Skeletal muscle satellite cell (primary cell): ENCODE measurements at regions not wholly inside any gene's neighbourhood (a gene's known extent, or its start where the extent isn't known, plus 50 kb on each side); places are given as distances from the start of the nearest gene placed in this dataset.

ENCODE experiments used
- H3K27me3 ChIP-seq: 2 replicates; pipeline ENCODE4 v1.7.0; 2013; ENCODE audit warnings: low read length; ENCODE audit not compliant: control insufficient read depth, insufficient read depth
- H3K36me3 ChIP-seq: 2 replicates; pipeline ENCODE4 v1.7.0; 2013; ENCODE audit warnings: mild to moderate bottlenecking, control low read depth, low read length; ENCODE audit not compliant: insufficient read depth
- H3K4me1 ChIP-seq: 2 replicates; pipeline ENCODE4 v1.7.0; 2013; ENCODE audit warnings: low read length; ENCODE audit not compliant: control insufficient read depth, insufficient read depth
- H3K4me2 ChIP-seq: 2 replicates; pipeline ENCODE4 v1.7.0; 2013; ENCODE audit warnings: mild to moderate bottlenecking, low read length
- H3K4me3 ChIP-seq: 2 replicates; pipeline ENCODE4 v1.7.0; 2013; ENCODE audit warnings: low read length
- H3K9ac ChIP-seq: 2 replicates; pipeline ENCODE4 v1.7.0; 2013; ENCODE audit warnings: mild to moderate bottlenecking, low read depth, low read length, moderate library complexity
- H3K9me3 ChIP-seq: replicated peaks from 2 replicates; pipeline ENCODE4 v1.7.0; 2013; ENCODE audit warnings: mild to moderate bottlenecking, control low read depth, low read length

GRCh38 chr4:185955826-185956543 lies 113.0 kb upstream of the TLR3 start:
- Histone ChIP-seq H3K9ac (no peak overlapping the region), H3K4me2 (no peak overlapping the region), H3K9me3 (no peaks in the 10 kb centered on the region), H3K36me3 (no peaks in the 10 kb centered on the region), H3K4me1 (peaks cover 5% of the 10 kb centered on the region), H3K27me3 (no peaks in the 10 kb centered on the region), H3K4me3 (no peak overlapping the region)

GRCh38 chr4:185956544-185956940 lies 112.4 kb upstream of the TLR3 start:
- no peak overlapping the region for H3K9ac ChIP-seq
- H3K4me1 ChIP-seq: no peaks in the 10 kb centered on the region
- H3K27me3 ChIP-seq: no peaks in the 10 kb centered on the region
- H3K9me3 ChIP-seq: no peaks in the 10 kb centered on the region
- H3K4me2 ChIP-seq: no peak overlapping the region
- no peak overlapping the region for H3K4me3 ChIP-seq
- no peaks in the 10 kb centered on the region for H3K36me3 ChIP-seq

GRCh38 chr4:185958094-185958747 lies 110.7 kb upstream of the TLR3 start:
- no peaks in the 10 kb centered on the region for H3K27me3 ChIP-seq
- no peak overlapping the region for H3K9ac ChIP-seq
- no peaks in the 10 kb centered on the region for H3K36me3 ChIP-seq
- H3K4me3 ChIP-seq: no peak overlapping the region
- no peak overlapping the region for H3K4me2 ChIP-seq
- no peaks in the 10 kb centered on the region for H3K4me1 ChIP-seq
- H3K9me3 ChIP-seq: no peaks in the 10 kb centered on the region

GRCh38 chr4:185965426-185966384 lies 103.3 kb upstream of the TLR3 start:
- Histone ChIP-seq H3K4me3 (no peak overlapping the region), H3K9me3 (no peaks in the 10 kb centered on the region), H3K4me1 (peaks cover 4% of the 10 kb centered on the region), H3K4me2 (no peak overlapping the region), H3K9ac (no peak overlapping the region), H3K27me3 (no peaks in the 10 kb centered on the region), H3K36me3 (no peaks in the 10 kb centered on the region)

- Histone ChIP-seq H3K27me3 (no peaks in the 10 kb centered on the region), H3K4me2 (no peak overlapping the region), H3K9me3 (no peaks in the 10 kb centered on the region), H3K4me1 (peaks cover 4% of the 10 kb centered on the region), H3K9ac (no peak overlapping the region), H3K36me3 (no peaks in the 10 kb centered on the region), H3K4me3 (no peak overlapping the region)
Measured at GRCh38 chr4:185966549-185966948, 102.4 kb upstream of the TLR3 start.

- no peak overlapping the region for H3K4me2 ChIP-seq
- H3K36me3 ChIP-seq: no peaks in the 10 kb centered on the region
- no peaks in the 10 kb centered on the region for H3K27me3 ChIP-seq
- H3K4me1 ChIP-seq: peaks cover 4% of the 10 kb centered on the region
- no peak overlapping the region for H3K4me3 ChIP-seq
- no peaks in the 10 kb centered on the region for H3K9me3 ChIP-seq
- no peak overlapping the region for H3K9ac ChIP-seq
Measured at GRCh38 chr4:185966997-185967775, 101.8 kb upstream of the TLR3 start.

- Histone ChIP-seq H3K9me3 (no peaks in the 10 kb centered on the region), H3K4me3 (no peak overlapping the region), H3K4me2 (no peak overlapping the region), H3K27me3 (no peaks in the 10 kb centered on the region), H3K9ac (no peak overlapping the region), H3K36me3 (no peaks in the 10 kb centered on the region), H3K4me1 (peaks cover 4% of the 10 kb centered on the region)
Measured at GRCh38 chr4:185969657-185970056, 99.3 kb upstream of the TLR3 start.

- peaks cover 5% of the 10 kb centered on the region for H3K9me3 ChIP-seq
- H3K36me3 ChIP-seq: no peaks in the 10 kb centered on the region
- H3K27me3 ChIP-seq: no peaks in the 10 kb centered on the region
- peak overlapping the region; percentile 39 for H3K4me2 ChIP-seq
- H3K4me3 ChIP-seq: no peak overlapping the region
- H3K9ac ChIP-seq: peak overlapping the region; percentile 5
- peaks cover 11% of the 10 kb centered on the region for H3K4me1 ChIP-seq
Measured at GRCh38 chr4:185987961-185988627, 80.9 kb upstream of the TLR3 start.

GRCh38 chr4:185991770-185992169 lies 77.2 kb upstream of the TLR3 start:
- Histone ChIP-seq H3K27me3 (no peaks in the 10 kb centered on the region), H3K4me1 (peaks cover 11% of the 10 kb centered on the region), H3K9me3 (no peaks in the 10 kb centered on the region), H3K4me3 (no peak overlapping the region), H3K4me2 (no peak overlapping the region), H3K36me3 (no peaks in the 10 kb centered on the region), H3K9ac (no peak overlapping the region)

- H3K9ac ChIP-seq: no peak overlapping the region
- no peaks in the 10 kb centered on the region for H3K9me3 ChIP-seq
- no peak overlapping the region for H3K4me3 ChIP-seq
- H3K4me1 ChIP-seq: peaks cover 11% of the 10 kb centered on the region
- H3K36me3 ChIP-seq: no peaks in the 10 kb centered on the region
- no peaks in the 10 kb centered on the region for H3K27me3 ChIP-seq
- no peak overlapping the region for H3K4me2 ChIP-seq
Measured at GRCh38 chr4:185992585-185992984, 76.4 kb upstream of the TLR3 start.
